ENCODE measurements at regions not wholly inside any gene's neighbourhood (a gene's known extent, or its start where the extent isn't known, plus 50 kb on each side); places are given as distances from the start of the nearest gene placed in this dataset.

GRCh38 chr6:85185977-85186376 lies 263.9 kb upstream of the NT5E start:
- no peaks in the 10 kb centered on the region for H3K79me2 ChIP-seq (ENCODE audit: control insufficient read depth, insufficient read depth, low read length)
- H4K20me1 ChIP-seq (replicated peaks; ENCODE audit: control insufficient read depth, insufficient read depth, low read length): no peaks in the 10 kb centered on the region
- no peak overlapping the region for H3K4me3 ChIP-seq
- ChIA-PET POLR2A (no interaction called here), CTCF (ENCODE audit: low intra/inter-chr PET ratio) (no interaction called here)
- intact Hi-C loops (cut with micrococcal nuclease) (no loop called here), in situ Hi-C loops (cut with MboI) (no loop called here)
- DNase-seq (ENCODE audit: extremely low read depth in 1 of 4, low spot score in 3 of 4): no peak
- no peak for FAIRE-seq
- WGBS (ENCODE audit: insufficient coverage, low coverage, missing lambda C conversion rate): 0% methylated on average over 1 of the region's 1 CpG
- no peak overlapping the region for H3K27ac ChIP-seq (ENCODE audit: extremely low read depth, low read depth, low read length)
- BruUV-seq (replicated peaks): no TSS peak
- TF ChIP-seq HMG20A (CRISPR knock-in tag; conservative IDR thresholded peaks at IDR 0.05) (no peak), GATA2 (CRISPR knock-in tag; IDR thresholded peaks at IDR 0.05) (no peak), FOXP4 (CRISPR knock-in tag; IDR thresholded peaks at IDR 0.05; ENCODE audit: borderline replicate concordance) (no peak), KDM5B (IDR thresholded peaks at IDR 0.05; ENCODE audit: insufficient replicate concordance, low read depth, low read length) (no peak), POLR2AphosphoS5 (IDR thresholded peaks at IDR 0.05; ENCODE audit: control insufficient read depth, insufficient read depth, low read depth, low read length) (no peak), ZNF398 (CRISPR knock-in tag; IDR thresholded peaks at IDR 0.05) (no peak), EWSR1 (IDR thresholded peaks at IDR 0.05; ENCODE audit: borderline replicate concordance, low read depth, partially characterized antibody) (no peak)
- H3K4me1 ChIP-seq (replicated peaks in 1 of 2; ENCODE audit: control insufficient read depth in 2 of 2, insufficient read depth in 2 of 2, low read length in 2 of 2): no peaks in the 10 kb centered on the region
- H3K27me3 ChIP-seq (ENCODE audit: control insufficient read depth in 2 of 2, insufficient read depth in 2 of 2, low read length in 2 of 2): no peaks in the 10 kb centered on the region
- H3K9me1 ChIP-seq (ENCODE audit: control insufficient read depth, insufficient read depth, low read length): no peaks in the 10 kb centered on the region
- no peak overlapping the region for H3K9ac ChIP-seq (ENCODE audit: insufficient read depth in 1 of 2, low read depth in 2 of 2, low read length in 2 of 2)
- H2AFZ ChIP-seq (ENCODE audit: low read depth, low read length): no peak overlapping the region
- no peaks in the 10 kb centered on the region for H3K36me3 ChIP-seq (ENCODE audit: control insufficient read depth, insufficient read depth, low read length)
- no peak overlapping the region for H3K4me2 ChIP-seq (ENCODE audit: insufficient read depth, low read length)
- ATAC-seq: no peak
- H3K9me3 ChIP-seq (replicated peaks; ENCODE audit: control insufficient read depth, insufficient read depth, low read depth, low read length): no peaks in the 10 kb centered on the region

Data from K562 (cell line).